ENCODE measurements at regions not wholly inside any gene's neighbourhood (a gene's known extent, or its start where the extent isn't known, plus 50 kb on each side); places are given as distances from the start of the nearest gene placed in this dataset.
"Not testable (repeated sequence)": the region's sequence is repeated elsewhere in the genome, so short reads cannot be mapped to it uniquely, and the experiment has no call there.

DNA sequence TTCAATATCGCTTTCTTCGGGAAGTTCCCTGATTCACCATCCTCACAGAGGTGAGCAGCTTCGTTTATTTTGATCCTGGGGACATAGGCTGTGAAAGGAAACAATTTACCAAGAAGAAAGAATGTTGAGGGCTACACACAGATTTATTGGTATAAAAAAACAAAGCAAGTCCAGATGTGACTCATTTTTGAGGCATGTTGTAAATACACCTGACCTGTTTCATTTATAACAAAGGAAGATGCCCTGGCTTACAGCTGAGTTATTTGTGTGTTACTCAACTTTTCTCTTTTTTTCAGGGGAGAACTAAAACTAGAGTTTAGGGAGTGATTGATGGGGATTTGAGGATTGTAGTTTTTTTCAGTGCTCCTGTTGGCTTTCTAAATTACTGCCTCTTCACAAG lies 489.5 kb downstream of the CBLN4 start:
- no peak for DNase-seq

DNA sequence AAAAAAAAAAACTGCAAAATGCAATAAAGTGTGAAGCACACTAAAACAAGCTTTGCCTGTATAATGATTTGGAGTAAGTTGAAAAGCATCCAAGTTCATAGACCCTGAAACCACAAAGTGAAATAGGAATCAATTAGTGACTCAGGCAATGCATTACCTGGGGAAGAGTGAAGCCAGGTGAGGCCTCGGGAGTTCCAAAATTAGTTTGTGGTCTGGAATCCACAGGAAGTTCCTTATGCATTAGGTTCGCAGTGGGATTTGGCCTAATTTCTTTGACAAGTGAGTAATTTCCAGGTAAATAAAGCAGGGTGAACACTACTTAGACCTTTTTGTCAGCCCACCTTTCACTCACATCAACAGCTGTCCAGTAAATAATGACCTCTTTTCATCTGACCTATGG lies 490.8 kb downstream of the CBLN4 start:
- no peak for DNase-seq

GRCh38 chr20:55513954-55514353 lies 491.4 kb downstream of the CBLN4 start:
- DNase-seq: no peak

DNA sequence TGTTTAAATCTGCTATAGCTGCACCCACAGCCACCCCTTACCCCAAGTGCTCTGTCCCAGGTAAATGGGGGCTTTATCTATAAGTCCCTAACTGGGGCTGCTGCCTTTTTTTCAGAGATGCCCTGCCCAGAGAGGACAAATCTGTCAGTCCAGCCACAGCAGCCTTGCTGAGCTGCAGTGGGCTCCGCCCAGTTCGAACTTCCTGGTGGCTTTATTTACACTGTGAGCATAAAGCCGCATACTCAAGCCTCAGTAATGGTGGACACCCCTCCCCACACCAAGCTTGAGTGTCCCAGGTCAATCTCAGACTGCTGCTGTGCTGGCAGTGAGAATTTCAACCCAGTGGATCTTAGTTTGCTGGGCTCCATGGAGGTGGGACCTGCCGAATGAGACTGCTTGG lies 505.2 kb downstream of the CBLN4 start:
- DNase-seq: no peak

DNA sequence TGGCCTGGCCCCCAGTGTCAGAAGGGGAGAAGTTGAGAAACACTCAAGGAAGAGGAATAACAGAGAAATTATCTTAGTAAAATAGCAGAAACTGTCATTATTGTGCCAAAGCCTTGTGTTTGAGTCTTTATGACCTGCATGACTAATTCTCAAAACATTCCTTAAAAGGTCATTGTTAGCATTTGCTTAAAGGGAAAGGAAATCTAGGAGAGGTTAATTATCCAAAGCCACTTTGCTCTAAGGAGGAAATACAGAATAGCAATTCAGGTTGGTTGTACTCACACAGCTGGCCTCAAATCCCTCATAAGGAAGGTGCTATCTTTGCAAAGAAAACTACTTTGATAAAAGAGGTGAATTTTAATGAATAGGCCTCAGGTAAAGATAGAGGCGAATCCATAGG lies 516.7 kb downstream of the CBLN4 start:
- DNase-seq: no peak

DNA sequence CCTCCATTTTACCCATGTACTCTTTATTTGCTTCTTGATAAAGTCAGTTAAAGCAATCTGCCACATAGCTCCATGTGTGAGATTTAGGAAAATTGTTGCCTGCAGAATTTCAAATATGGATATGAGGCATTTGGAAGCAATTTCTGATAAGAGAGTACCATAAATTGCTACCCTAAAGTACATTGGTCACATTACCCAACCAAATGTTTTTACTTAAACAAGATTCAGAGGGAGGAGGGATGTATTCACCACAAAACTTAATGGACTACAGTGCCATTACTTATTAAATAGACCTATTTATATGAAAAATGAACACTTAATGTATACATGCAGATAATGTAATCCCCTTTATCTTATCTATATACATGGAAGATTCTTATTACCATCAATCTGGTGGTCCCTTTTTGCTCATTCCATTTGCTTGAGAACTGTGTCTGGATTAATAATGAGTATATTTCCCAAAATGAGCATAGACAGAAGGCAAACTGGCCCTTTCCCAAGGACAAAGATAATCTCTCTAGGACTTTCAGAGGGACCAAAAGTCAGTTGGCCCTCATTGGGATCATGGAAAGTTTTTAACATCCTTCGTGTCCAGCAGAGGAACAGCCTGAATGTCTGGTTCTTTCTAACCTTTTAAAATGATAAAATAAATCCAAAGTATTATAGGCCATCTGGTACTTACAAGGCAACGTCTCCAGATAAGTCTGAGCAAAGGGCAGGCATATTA lies 526.4 kb downstream of the CBLN4 start:
- DNase-seq: no peak

DNA sequence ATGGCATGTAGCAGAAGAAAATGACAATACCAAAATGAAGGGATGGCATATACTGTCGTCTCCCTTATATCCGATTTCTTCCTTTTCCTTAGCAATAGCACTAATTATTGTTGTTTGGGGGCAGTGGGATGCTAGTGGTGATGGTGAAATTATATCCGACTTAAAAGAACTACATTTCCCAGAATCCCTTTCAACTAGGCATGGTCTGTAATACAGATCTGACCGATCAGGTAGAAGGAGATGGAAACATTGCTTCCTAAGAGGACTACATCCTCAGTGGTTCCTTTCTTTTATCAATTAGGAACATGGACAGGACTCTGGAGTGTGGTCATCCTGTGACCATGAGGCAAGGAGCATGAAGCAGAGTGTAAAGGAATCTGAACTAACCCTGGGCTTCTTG lies 532.6 kb downstream of the CBLN4 start:
- no peak for DNase-seq

- DNase-seq: no peak
Observed at GRCh38 chr20:55471052-55472006, 534.0 kb downstream of the CBLN4 start.

- no peak for DNase-seq
Observed at GRCh38 chr20:55469074-55469473, 536.2 kb downstream of the CBLN4 start.

DNA sequence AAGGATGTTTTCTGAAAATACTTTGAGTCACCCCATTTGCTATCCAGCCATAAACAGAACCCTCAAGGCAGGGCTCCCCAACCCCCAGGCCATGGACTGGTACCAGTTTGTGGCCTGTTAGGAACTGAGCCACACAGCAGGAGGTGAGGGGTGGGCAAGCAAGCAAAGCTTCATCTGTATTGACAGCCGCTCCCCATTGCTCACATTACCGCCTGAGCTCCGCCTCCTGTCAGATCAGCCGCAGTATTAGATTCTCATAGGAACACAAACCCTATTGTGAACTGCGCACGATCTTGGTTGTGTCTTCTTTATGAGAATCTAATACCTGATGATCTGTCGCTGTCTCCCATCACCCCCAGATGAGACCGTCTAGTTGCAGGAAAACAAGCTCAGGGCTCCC lies 543.8 kb downstream of the CBLN4 start:
- DNase-seq: no peak

- no peak for DNase-seq
Observed at GRCh38 chr20:55456316-55456940, 548.9 kb downstream of the CBLN4 start.

- no peak for DNase-seq
Observed at GRCh38 chr20:55449091-55449490, 556.2 kb downstream of the CBLN4 start.

DNA sequence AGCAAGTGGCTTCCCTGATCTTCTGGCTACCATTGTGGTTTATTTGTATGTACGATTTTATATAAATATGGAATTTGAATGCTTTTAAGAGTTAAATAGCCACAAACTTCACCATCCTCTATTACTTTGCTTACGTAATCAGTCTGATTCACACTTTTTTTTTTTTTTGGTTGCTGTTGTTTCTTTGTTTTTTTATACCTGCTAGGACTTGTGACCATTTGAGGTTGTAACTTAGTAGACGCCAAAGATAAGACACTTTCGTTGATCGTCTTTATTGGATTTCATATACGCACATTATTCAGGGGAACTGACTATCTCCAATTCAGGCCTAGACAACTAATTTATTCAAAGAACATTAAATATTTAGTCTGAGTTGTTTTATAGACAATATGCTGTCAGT lies 559.0 kb downstream of the CBLN4 start:
- DNase-seq: no peak

DNA sequence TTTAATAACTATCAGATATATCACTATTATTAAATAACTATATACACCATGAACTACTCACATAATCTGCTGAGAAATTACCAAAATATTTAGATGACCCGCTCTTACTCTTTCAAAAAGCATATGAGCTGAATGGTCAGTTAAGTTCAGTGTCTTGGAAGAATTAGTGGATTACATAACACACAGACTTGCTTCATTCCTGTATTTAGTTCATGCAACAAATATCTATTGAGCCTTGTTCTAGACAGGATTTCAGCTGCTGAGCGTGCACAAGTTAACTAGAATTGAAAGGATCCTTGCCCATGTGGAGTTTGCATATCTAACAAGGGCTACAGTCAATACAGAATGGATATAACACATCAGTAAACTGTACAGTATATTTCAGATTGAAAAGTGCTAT lies 566.2 kb downstream of the CBLN4 start:
- no peak for DNase-seq

- no peak for DNase-seq
Observed at GRCh38 chr20:55437798-55438415, 567.4 kb downstream of the CBLN4 start.

GRCh38 chr20:55424968-55425367 lies 580.4 kb downstream of the CBLN4 start:
- DNase-seq: no peak

DNA sequence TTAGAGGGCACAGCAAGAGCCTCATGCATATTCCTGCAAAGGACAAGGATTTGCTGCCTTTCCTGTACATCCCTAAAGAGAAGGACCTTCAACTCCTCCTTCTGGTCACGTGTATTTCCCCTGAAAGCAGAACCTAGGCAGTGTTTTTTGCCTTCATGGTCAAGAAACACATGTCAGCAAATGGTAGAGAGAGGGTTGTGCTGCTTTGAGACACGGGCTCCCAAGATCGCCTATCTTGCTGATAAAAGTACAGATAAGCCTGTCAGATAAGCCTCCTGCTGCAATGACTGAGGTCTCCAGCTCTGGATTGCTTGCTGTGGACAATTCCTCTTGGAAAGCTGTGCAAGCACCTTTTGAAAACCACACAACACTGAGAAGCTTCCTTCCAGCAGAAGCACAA lies 580.8 kb downstream of the CBLN4 start:
- DNase-seq: no peak

GRCh38 chr20:55417836-55418235 lies 587.5 kb downstream of the CBLN4 start:
- DNase-seq: no peak

DNA sequence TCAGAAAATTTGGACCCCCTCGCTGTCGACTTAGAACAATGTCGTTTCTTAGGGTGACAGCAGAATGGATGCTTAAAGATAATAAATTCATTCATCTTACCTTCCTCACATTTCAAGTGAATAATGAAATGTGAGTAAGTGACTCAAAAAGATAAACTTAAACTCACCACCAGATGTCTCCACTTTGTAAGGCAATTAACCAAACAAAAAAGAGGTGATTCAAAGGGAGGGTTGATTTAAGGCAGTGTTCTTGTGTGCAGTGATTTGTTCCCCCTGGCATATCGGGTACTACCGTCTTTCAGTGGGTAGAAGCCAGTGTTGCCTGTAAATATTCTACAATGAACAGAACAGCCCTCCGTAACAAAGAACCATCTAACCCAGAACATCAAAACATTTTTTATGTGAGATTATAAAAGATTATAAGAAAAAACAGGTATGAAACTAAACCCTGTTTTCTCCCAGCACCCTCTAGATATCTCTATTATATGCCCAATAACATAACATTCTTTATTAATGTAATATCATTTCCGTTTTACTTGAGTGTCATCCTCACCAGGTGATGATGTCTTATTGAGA lies 589.7 kb downstream of the CBLN4 start:
- DNase-seq: no peak

DNA sequence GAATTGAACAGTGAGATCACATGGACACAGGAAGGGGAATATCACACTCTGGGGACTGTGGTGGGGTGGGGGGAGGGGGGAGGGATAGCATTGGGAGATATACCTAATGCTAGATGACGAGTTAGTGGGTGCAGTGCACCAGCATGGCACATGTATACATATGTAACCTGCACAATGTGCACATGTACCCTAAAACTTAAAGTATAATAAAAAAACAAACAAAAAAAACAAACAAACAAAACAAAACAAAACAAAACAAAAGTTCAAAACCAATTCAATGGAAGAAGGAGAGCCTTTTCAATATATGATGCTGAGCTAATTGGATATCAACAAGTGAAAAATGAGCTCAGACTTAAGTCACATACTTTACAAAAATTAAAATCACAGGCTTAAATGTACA lies 592.8 kb downstream of the CBLN4 start:
- not testable (repeated sequence) for DNase-seq

DNA sequence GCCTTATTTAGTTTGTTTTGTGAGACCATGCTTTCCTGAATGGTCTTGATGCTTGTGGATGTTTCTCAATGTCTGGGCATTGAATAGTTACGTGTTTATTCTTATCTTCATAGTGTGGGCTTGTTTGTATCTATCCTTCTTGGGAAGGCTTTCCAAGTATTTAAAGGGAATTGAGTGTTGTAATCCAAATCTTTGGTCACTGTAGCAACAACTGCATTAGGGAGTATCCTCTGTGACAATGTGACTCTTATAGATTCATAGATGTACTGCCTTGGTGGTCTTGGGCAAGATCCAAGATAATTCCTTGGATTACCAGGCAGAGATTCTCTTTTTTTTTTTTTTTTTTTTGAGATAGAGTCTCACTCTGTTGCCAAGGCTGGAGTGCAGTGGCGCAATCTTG lies 598.4 kb downstream of the CBLN4 start:
- no peak for DNase-seq

GRCh38 chr20:55394592-55394991 lies 610.7 kb downstream of the CBLN4 start:
- DNase-seq: no peak

- no peak for DNase-seq
Observed at GRCh38 chr20:55390791-55391190, 614.5 kb downstream of the CBLN4 start.

Data from fibroblast of skin of right quadriceps (primary cell).